Lung (tissue), 11 donors: ENCODE measurements at regions not wholly inside any gene's neighbourhood (a gene's known extent, or its start where the extent isn't known, plus 50 kb on each side); places are given as distances from the start of the nearest gene placed in this dataset.

Experiments used
- ATAC-seq: fragments of 200-7000 bp; cut with Tn5 transposase; one replicate; pipeline ENCODE4 v1.9.1; 2020; ENCODE audit warnings: moderate number of reproducible peaks; ENCODE audit not compliant: insufficient read depth, low FRiP score
- DNase-seq, 3 donors: peaks; one replicate each; pipeline ENCODE4 v3.0.0-alpha.2; 2013 to 2017
- H3K27ac ChIP-seq, 2 donors: one replicate each; pipeline ENCODE4 v1.5.1; 2013; ENCODE audit warnings: mild to moderate bottlenecking in 2 of 2, moderate library complexity in 2 of 2, control low read depth in 1 of 2, inconsistent platforms in 1 of 2, low read depth in 1 of 2, low read length in 1 of 2
- H3K27me3 ChIP-seq, 3 donors: one replicate each; pipeline ENCODE4 v1.5.1; 2013; ENCODE audit warnings: low read length in 2 of 3; ENCODE audit not compliant: control insufficient read depth in 3 of 3, insufficient read depth in 3 of 3
- H3K36me3 ChIP-seq, 4 donors: one replicate each; pipeline ENCODE4 v1.5.1; 2013; ENCODE audit warnings: low read length in 4 of 4, mild to moderate bottlenecking in 1 of 4, moderate library complexity in 1 of 4; ENCODE audit not compliant: control insufficient read depth in 4 of 4, insufficient read depth in 4 of 4
- H3K4me1 ChIP-seq, 5 donors: one replicate each; pipeline ENCODE4 v1.5.1; 2013; ENCODE audit warnings: low read length in 5 of 5, mild to moderate bottlenecking in 2 of 5, moderate library complexity in 1 of 5; ENCODE audit not compliant: control insufficient read depth in 5 of 5, insufficient read depth in 5 of 5
- H3K4me3 ChIP-seq: one replicate; pipeline ENCODE4 v1.5.1; 2013; ENCODE audit warnings: mild to moderate bottlenecking, control low read depth, moderate library complexity
- H3K9ac ChIP-seq, 2 donors: one replicate each; pipeline ENCODE4 v1.5.1; 2013; ENCODE audit warnings: low read length in 2 of 2, control low read depth in 1 of 2; ENCODE audit not compliant: insufficient read depth in 1 of 2
- H3K9me3 ChIP-seq, 4 donors: one replicate each; pipeline ENCODE4 v1.5.1; 2013; ENCODE audit warnings: low read length in 3 of 4, mild to moderate bottlenecking in 1 of 4, moderate library complexity in 1 of 4; ENCODE audit not compliant: control insufficient read depth in 4 of 4, insufficient read depth in 3 of 4
- CTCF ChIP-seq: IDR thresholded peaks from 2 replicates; pipeline ENCODE4 v1.5.1; 2012; ENCODE audit warnings: mild to moderate bottlenecking; ENCODE audit errors: control extremely low read depth, extremely low read depth
- whole genome bisulfite sequencing, 2 donors: extraction: QIAGEN DNeasy Blood & Tissue Kit; methylation state at CpG; one replicate each; pipeline ENCODE4 v1.1.7; 2013; 5-methylcytosine and 5-hydroxymethylcytosine counted together
- donor health status: control.
- donor health status: control.
- donor health status: Bipolar disorder and iron deficiency.
- donor health status: healthy.
- donor health status: DM: yes; HTN: yes; CAD: no.

DNA sequence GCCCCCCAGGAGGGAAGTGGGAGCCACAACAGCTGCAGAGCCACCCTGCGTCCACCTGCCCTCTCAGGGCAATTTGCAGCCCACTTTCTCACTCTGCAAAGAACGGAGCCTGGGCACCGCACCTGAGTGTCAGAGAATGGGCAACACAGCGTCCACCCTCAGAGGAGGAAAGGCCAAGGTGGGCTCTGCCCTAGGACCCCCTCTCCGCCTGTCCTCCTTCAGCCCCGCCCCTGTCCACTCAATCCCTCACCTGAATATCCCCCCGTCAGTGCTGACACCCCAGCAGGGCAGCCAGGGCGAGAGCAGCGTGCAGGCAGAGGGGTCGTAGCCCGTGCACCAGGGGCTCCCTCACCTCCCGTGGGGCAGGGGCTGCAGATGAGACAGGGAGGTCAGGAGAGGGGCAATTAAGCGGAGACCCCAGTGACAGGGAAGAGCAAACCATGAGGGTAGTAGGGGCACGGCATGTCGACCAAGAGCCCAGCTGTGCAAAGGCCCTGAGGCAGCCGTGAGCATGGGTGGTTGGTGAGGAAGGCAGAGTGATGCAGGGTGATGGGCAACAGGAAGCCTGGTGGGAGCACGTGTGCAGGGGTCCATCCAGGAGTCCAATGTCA, 140.3 kb downstream of the OLFM1 start:
- DNase-seq, result no peak
- Histone ChIP-seq H3K4me3 (no peak overlapping the region), H3K27me3 (peaks cover 0 to 6% (median 0%) of the 10 kb centered on the region in 3 donors), H3K9me3 (peaks cover 0 to 6% (median 1%) of the 10 kb centered on the region in 4 donors), H3K27ac (no peak overlapping the region), H3K4me1 (peaks cover 0 to 13% (median 0%) of the 10 kb centered on the region in 5 donors), H3K36me3 (no peaks in the 10 kb centered on the region), H3K9ac (no peak overlapping the region)
- WGBS, 2 donors, result 82 to 88% methylated on average over 15 to 17 of the region's 17 CpGs
- no peak for ATAC-seq
- no peak for TF ChIP-seq CTCF

DNA sequence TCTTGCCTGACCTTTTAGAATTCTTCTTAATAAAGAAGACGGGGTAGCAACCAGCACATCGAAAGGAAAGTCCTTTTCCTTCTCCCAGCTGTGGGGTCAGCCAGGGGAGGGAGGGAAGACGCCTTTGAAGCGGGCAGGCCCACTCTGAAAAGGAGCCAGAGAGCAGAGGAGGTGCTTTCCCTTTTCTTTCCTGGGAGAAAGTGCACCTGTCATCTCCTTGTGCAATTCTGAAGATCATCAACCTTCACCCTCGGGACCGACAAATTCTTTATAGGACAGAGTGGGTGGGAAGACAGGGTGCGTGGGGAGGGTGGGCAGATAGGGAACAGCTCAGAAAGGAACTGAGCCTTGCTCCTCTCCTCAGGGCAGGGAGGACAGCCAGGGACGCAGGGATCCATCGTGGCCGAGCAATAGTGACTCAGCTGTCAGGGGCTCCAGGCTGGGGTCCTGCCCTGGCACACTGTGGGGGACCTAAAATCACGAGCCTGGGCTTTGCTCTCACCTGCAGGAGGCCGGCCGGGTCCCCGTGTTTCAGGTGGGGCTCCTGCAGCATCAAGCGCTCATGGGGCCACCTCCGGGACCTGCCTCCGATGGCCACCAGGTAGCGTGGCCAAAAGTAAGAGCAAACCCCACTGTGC, 141.0 kb downstream of the OLFM1 start:
- no peak for DNase-seq
- TF ChIP-seq CTCF, result no peak
- H3K9me3 ChIP-seq, result peaks cover 0 to 6% (median 1%) of the 10 kb centered on the region in 4 donors
- no peak overlapping the region for H3K27ac ChIP-seq
- WGBS, 2 donors, result 73 to 79% methylated on average over 18 of the region's 18 CpGs
- no peak for ATAC-seq
- H3K27me3 ChIP-seq, result peaks cover 0 to 10% (median 0%) of the 10 kb centered on the region in 3 donors
- peaks cover 0 to 13% (median 0%) of the 10 kb centered on the region in 5 donors for H3K4me1 ChIP-seq
- H3K4me3 ChIP-seq, result no peak overlapping the region
- H3K9ac ChIP-seq, result no peak overlapping the region
- no peaks in the 10 kb centered on the region for H3K36me3 ChIP-seq

- no peak for ATAC-seq
- peaks cover 0 to 6% (median 3%) of the 10 kb centered on the region in 4 donors for H3K9me3 ChIP-seq
Observed at GRCh38 chr9:135228983-135229625, 141.6 kb downstream of the OLFM1 start.

More at GRCh38 chr9:135228983-135229625, 141.6 kb downstream of the OLFM1 start:
- no peaks in the 10 kb centered on the region for H3K36me3 ChIP-seq
- TF ChIP-seq CTCF, result no peak
- no peak overlapping the region for H3K27ac ChIP-seq
- no peak for DNase-seq
- peaks cover 0 to 13% (median 0%) of the 10 kb centered on the region in 5 donors for H3K4me1 ChIP-seq
- H3K9ac ChIP-seq, result no peak overlapping the region
- no peak overlapping the region for H3K4me3 ChIP-seq
- H3K27me3 ChIP-seq, result peaks cover 0 to 11% (median 0%) of the 10 kb centered on the region in 3 donors
- 87 to 88% methylated on average over 14 of the region's 14 CpGs for WGBS, 2 donors
